ENCODE measurements at regions not wholly inside any gene's neighbourhood (a gene's known extent, or its start where the extent isn't known, plus 50 kb on each side); places are given as distances from the start of the nearest gene placed in this dataset.

GRCh38 chr3:70803319-70803718, 490.9 kb upstream of the MDFIC2 start:
- no peaks in the 10 kb centered on the region for H3K36me3 ChIP-seq (ENCODE audit: control insufficient read depth, insufficient read depth, low read length)
- no peak overlapping the region for H3K4me3 ChIP-seq (ENCODE audit: low read length)
- no peaks in the 10 kb centered on the region for H3K9me3 ChIP-seq (ENCODE audit: control insufficient read depth, low read depth, low read length)
- no peak for DNase-seq
- no peak overlapping the region for H3K27ac ChIP-seq (ENCODE audit: low read length)
- 89% methylated on average over 1 of the region's 2 CpGs for WGBS (ENCODE audit: insufficient coverage, low lambda C conversion rate)
- H3K27me3 ChIP-seq (ENCODE audit: control insufficient read depth, insufficient read depth, low read length) = no peaks in the 10 kb centered on the region
- H3K4me1 ChIP-seq (ENCODE audit: control insufficient read depth, insufficient read depth, low read length) = no peaks in the 10 kb centered on the region

DNA sequence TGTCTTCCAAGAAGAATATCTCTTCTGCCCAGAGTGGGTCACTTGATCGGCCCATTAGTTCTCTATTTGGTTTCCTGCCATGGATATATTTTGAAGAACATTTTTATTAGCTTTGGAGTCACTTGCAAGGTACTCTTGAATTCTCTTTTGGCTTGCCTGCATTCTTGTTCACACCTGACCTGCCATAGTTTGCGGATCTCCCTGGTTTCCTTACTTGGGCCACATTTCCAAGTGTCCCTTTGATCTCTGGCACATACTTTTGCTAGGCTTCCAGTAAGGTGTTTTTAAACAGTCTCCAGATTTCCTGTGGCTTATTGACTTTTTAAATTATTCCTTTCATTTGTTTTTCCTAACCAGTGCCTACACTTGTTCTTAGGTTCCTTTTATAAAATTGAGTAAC, 488.5 kb upstream of the MDFIC2 start:
- Histone ChIP-seq H3K9me3 (ENCODE audit: control insufficient read depth, low read depth, low read length) (no peaks in the 10 kb centered on the region), H3K27me3 (ENCODE audit: control insufficient read depth, insufficient read depth, low read length) (no peaks in the 10 kb centered on the region), H3K27ac (ENCODE audit: low read length) (no peak overlapping the region), H3K4me3 (ENCODE audit: low read length) (no peak overlapping the region), H3K4me1 (ENCODE audit: control insufficient read depth, insufficient read depth, low read length) (no peaks in the 10 kb centered on the region), H3K36me3 (ENCODE audit: control insufficient read depth, insufficient read depth, low read length) (no peaks in the 10 kb centered on the region)
- no peak for DNase-seq
- 88% methylated on average over 1 of the region's 2 CpGs for WGBS (ENCODE audit: insufficient coverage, low lambda C conversion rate)

GRCh38 chr3:70789878-70790277, 477.4 kb upstream of the MDFIC2 start:
- H3K27me3 ChIP-seq (ENCODE audit: control insufficient read depth, insufficient read depth, low read length) = no peaks in the 10 kb centered on the region
- no peaks in the 10 kb centered on the region for H3K9me3 ChIP-seq (ENCODE audit: control insufficient read depth, low read depth, low read length)
- no peak overlapping the region for H3K27ac ChIP-seq (ENCODE audit: low read length)
- H3K4me3 ChIP-seq (ENCODE audit: low read length) = no peak overlapping the region
- H3K4me1 ChIP-seq (ENCODE audit: control insufficient read depth, insufficient read depth, low read length) = no peaks in the 10 kb centered on the region
- no peak for DNase-seq
- H3K36me3 ChIP-seq (ENCODE audit: control insufficient read depth, insufficient read depth, low read length) = no peaks in the 10 kb centered on the region
- WGBS (ENCODE audit: insufficient coverage, low lambda C conversion rate) = 100% methylated on average over 2 of the region's 2 CpGs

DNA sequence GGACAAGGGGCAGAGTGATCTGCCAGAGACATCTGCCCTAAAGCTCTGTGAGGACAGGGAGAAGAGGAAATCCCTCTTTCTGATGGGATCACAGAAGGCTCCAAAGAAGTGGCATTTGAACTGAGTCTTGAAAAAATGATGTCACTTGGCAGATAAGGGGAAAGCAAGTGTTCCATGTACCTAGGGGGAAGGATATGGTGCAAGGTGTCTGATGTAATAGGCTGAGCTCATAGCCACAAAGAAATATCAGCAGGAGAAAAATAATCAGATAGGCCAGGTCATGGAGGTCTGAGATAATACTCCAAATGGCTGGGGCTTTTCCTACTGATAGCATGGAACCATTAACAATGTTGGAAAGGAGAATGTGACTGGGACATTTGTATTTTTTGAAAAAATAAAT, 468.4 kb upstream of the MDFIC2 start:
- Histone ChIP-seq H3K36me3 (ENCODE audit: control insufficient read depth, insufficient read depth, low read length) (no peaks in the 10 kb centered on the region), H3K4me1 (ENCODE audit: control insufficient read depth, insufficient read depth, low read length) (no peaks in the 10 kb centered on the region), H3K9me3 (ENCODE audit: control insufficient read depth, low read depth, low read length) (no peaks in the 10 kb centered on the region), H3K27me3 (ENCODE audit: control insufficient read depth, insufficient read depth, low read length) (no peaks in the 10 kb centered on the region), H3K4me3 (ENCODE audit: low read length) (no peak overlapping the region), H3K27ac (ENCODE audit: low read length) (no peak overlapping the region)
- DNase-seq = no peak

DNA sequence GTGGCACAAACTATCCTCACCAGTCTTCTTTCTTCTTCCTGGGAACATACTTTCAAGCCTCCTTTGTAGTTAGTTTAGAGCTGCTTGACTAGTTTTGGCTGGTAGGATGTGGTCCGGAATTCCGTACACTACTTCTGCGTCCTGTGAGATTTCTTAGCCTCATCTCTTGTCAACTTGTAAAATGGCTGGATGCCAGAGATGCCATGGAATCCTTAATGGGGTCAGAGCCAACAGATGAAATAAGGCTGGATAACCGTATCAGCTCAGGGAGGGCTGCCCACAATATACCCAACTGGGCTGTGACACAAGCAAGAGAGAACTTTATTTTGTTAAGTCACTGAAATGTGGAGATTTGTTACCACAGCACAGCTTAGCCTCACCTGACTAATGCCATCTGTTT, 466.9 kb upstream of the MDFIC2 start:
- Histone ChIP-seq H3K27me3 (ENCODE audit: control insufficient read depth, insufficient read depth, low read length) (no peaks in the 10 kb centered on the region), H3K4me3 (ENCODE audit: low read length) (no peak overlapping the region), H3K9me3 (ENCODE audit: control insufficient read depth, low read depth, low read length) (no peaks in the 10 kb centered on the region), H3K4me1 (ENCODE audit: control insufficient read depth, insufficient read depth, low read length) (no peaks in the 10 kb centered on the region), H3K36me3 (ENCODE audit: control insufficient read depth, insufficient read depth, low read length) (no peaks in the 10 kb centered on the region), H3K27ac (ENCODE audit: low read length) (no peak overlapping the region)
- DNase-seq = no peak
- WGBS (ENCODE audit: insufficient coverage, low lambda C conversion rate) = no CpG with 5 or more reads among the region's 4 CpGs

DNA sequence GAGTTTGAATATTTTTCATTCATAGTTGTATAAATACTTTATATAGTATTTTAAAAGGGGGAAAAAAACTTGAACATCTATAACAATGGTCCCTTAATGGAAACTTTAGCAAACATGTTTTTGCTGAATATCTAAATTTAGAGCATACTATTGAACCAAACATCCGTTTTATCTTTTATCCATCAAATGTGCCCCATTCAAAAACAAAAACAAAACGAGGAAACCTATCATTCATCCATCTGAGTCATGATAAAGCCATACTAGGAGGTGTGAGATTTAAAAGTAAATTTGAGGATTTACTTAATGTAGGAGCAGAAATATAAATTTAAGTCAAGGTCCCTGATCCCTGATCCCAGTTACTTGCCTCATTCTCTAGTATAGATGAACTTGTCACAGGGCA, 463.6 kb upstream of the MDFIC2 start:
- Histone ChIP-seq H3K4me1 (ENCODE audit: control insufficient read depth, insufficient read depth, low read length) (no peaks in the 10 kb centered on the region), H3K9me3 (ENCODE audit: control insufficient read depth, low read depth, low read length) (no peaks in the 10 kb centered on the region), H3K4me3 (ENCODE audit: low read length) (no peak overlapping the region), H3K36me3 (ENCODE audit: control insufficient read depth, insufficient read depth, low read length) (no peaks in the 10 kb centered on the region), H3K27me3 (ENCODE audit: control insufficient read depth, insufficient read depth, low read length) (no peaks in the 10 kb centered on the region), H3K27ac (ENCODE audit: low read length) (no peak overlapping the region)
- 63% methylated on average over 2 of the region's 2 CpGs for WGBS (ENCODE audit: insufficient coverage, low lambda C conversion rate)
- DNase-seq = no peak

DNA sequence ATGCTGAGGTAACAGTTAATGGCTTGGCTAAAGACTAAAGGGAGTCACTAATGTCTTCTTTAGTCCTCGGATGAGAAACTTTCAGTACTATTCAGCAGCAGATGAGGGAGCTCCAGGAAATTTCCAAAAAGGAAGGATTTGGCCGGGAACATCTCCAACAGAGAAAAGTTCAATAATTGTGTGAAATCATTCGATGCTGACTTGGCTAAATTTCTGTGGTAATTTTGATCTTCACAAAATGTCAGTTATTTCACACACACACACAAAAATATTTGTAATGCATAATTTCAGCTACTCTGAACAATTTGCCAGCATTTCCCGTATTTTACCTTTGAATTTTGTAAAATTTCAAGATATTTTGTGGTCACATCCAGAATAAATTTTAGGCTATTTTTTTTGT, 462.8 kb upstream of the MDFIC2 start:
- Histone ChIP-seq H3K4me1 (ENCODE audit: control insufficient read depth, insufficient read depth, low read length) (no peaks in the 10 kb centered on the region), H3K36me3 (ENCODE audit: control insufficient read depth, insufficient read depth, low read length) (no peaks in the 10 kb centered on the region), H3K27ac (ENCODE audit: low read length) (no peak overlapping the region), H3K4me3 (ENCODE audit: low read length) (no peak overlapping the region), H3K9me3 (ENCODE audit: control insufficient read depth, low read depth, low read length) (no peaks in the 10 kb centered on the region), H3K27me3 (ENCODE audit: control insufficient read depth, insufficient read depth, low read length) (no peaks in the 10 kb centered on the region)
- WGBS (ENCODE audit: insufficient coverage, low lambda C conversion rate) = no CpG with 5 or more reads among the region's 4 CpGs
- no peak for DNase-seq

GRCh38 chr3:70774641-70775040, 462.2 kb upstream of the MDFIC2 start:
- Histone ChIP-seq H3K4me1 (ENCODE audit: control insufficient read depth, insufficient read depth, low read length) (no peaks in the 10 kb centered on the region), H3K36me3 (ENCODE audit: control insufficient read depth, insufficient read depth, low read length) (no peaks in the 10 kb centered on the region), H3K9me3 (ENCODE audit: control insufficient read depth, low read depth, low read length) (no peaks in the 10 kb centered on the region), H3K4me3 (ENCODE audit: low read length) (no peak overlapping the region), H3K27me3 (ENCODE audit: control insufficient read depth, insufficient read depth, low read length) (no peaks in the 10 kb centered on the region), H3K27ac (ENCODE audit: low read length) (no peak overlapping the region)
- no CpG with 5 or more reads among the region's 1 CpG for WGBS (ENCODE audit: insufficient coverage, low lambda C conversion rate)
- no peak for DNase-seq

DNA sequence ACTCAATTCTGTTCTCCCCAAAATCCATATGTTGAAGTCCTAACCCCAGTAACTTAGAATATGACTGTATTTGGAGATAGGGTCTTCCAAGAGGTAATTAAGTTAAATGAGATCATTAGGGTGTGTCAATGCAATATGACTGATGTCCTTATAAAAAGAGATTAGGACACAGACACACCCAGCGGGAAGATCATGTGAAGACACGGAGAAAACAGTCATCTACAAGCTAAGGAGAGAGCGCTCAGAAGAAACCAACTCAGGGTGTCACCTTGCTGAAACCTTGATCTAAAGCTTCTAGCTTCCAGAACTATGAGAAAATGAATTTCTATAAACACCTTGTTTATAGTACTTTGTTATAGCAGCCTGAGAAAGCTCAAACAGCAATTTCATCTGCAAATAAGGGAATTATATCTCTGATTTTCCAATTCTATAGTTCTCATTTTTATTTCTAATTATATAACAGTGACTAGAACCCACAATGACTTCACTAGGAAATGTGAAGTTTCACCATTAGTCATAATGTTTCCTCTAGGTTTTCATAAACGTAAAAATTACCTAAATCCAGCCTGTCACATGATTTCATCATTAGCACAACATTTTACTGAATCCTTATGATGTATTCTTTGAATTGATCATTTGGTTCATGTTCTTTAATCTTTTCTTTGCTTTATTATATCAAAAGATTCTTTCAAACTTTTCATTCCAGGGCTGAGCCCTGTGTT, 459.1 kb upstream of the MDFIC2 start:
- Histone ChIP-seq H3K4me1 (ENCODE audit: control insufficient read depth, insufficient read depth, low read length) (no peaks in the 10 kb centered on the region), H3K27ac (ENCODE audit: low read length) (no peak overlapping the region), H3K4me3 (ENCODE audit: low read length) (no peak overlapping the region), H3K9me3 (ENCODE audit: control insufficient read depth, low read depth, low read length) (no peaks in the 10 kb centered on the region), H3K36me3 (ENCODE audit: control insufficient read depth, insufficient read depth, low read length) (no peaks in the 10 kb centered on the region), H3K27me3 (ENCODE audit: control insufficient read depth, insufficient read depth, low read length) (no peaks in the 10 kb centered on the region)
- DNase-seq = no peak
- WGBS (ENCODE audit: insufficient coverage, low lambda C conversion rate) = 90% methylated on average over 3 of the region's 4 CpGs

GRCh38 chr3:70770650-70771049, 458.2 kb upstream of the MDFIC2 start:
- H3K27me3 ChIP-seq (ENCODE audit: control insufficient read depth, insufficient read depth, low read length) = no peaks in the 10 kb centered on the region
- no peak overlapping the region for H3K4me3 ChIP-seq (ENCODE audit: low read length)
- H3K9me3 ChIP-seq (ENCODE audit: control insufficient read depth, low read depth, low read length) = no peaks in the 10 kb centered on the region
- DNase-seq = no peak
- no peak overlapping the region for H3K27ac ChIP-seq (ENCODE audit: low read length)
- no peaks in the 10 kb centered on the region for H3K4me1 ChIP-seq (ENCODE audit: control insufficient read depth, insufficient read depth, low read length)
- no CpG with 5 or more reads among the region's 1 CpG for WGBS (ENCODE audit: insufficient coverage, low lambda C conversion rate)
- H3K36me3 ChIP-seq (ENCODE audit: control insufficient read depth, insufficient read depth, low read length) = no peaks in the 10 kb centered on the region

- Histone ChIP-seq H3K36me3 (ENCODE audit: control insufficient read depth, insufficient read depth, low read length) (no peaks in the 10 kb centered on the region), H3K27ac (ENCODE audit: low read length) (no peak overlapping the region), H3K27me3 (ENCODE audit: control insufficient read depth, insufficient read depth, low read length) (no peaks in the 10 kb centered on the region), H3K4me1 (ENCODE audit: control insufficient read depth, insufficient read depth, low read length) (no peaks in the 10 kb centered on the region), H3K9me3 (ENCODE audit: control insufficient read depth, low read depth, low read length) (no peaks in the 10 kb centered on the region), H3K4me3 (ENCODE audit: low read length) (no peak overlapping the region)
- no CpG with 5 or more reads among the region's 2 CpGs for WGBS (ENCODE audit: insufficient coverage, low lambda C conversion rate)
- no peak for DNase-seq
Measured at GRCh38 chr3:70766301-70766700, 453.9 kb upstream of the MDFIC2 start.
